Adrenal gland (tissue), 9 donors: ENCODE measurements at regions not wholly inside any gene's neighbourhood (a gene's known extent, or its start where the extent isn't known, plus 50 kb on each side); places are given as distances from the start of the nearest gene placed in this dataset.
"Not testable (repeated sequence)": the region's sequence is repeated elsewhere in the genome, so short reads cannot be mapped to it uniquely, and the experiment has no call there.

Source experiments
- DNase-seq, 7 donors: peaks; one replicate each; pipeline ENCODE4 v3.0.0-alpha.2; 2019 to 2020
- H3K27ac ChIP-seq, 5 donors: fragments of 200-600 bp; sonication (generic) in 4 of 5; 1 replicate in 3 of 5; 2 replicates in 2 of 5; pipeline versions ENCODE4 v1.5.1 to v1.8.0; 2016 to 2020; ENCODE audit warnings: mild to moderate bottlenecking in 1 of 5
- H3K27me3 ChIP-seq: fragments of 200-600 bp; 2 replicates; pipeline ENCODE4 v1.8.0; 2021
- H3K36me3 ChIP-seq, 2 donors: fragments of 200-600 bp; replicated peaks in 1 of 2; 1 replicate in 1 of 2; 2 replicates in 1 of 2; pipeline versions ENCODE4 v1.5.1 to v1.8.0; 2018 to 2022
- H3K4me1 ChIP-seq, 2 donors: fragments of 200-600 bp; replicated peaks in 1 of 2; 1 replicate in 1 of 2; 2 replicates in 1 of 2; pipeline versions ENCODE4 v1.5.1 to v1.8.0; 2018 to 2021
- H3K4me3 ChIP-seq, 4 donors: fragments of 200-600 bp; sonication (generic) in 3 of 4; one replicate each; pipeline ENCODE4 v1.5.1; 2016 to 2018
- H3K9me3 ChIP-seq, 3 donors: fragments of 200-600 bp; sonication (generic) in 1 of 3; replicated peaks in 1 of 3; 1 replicate in 2 of 3; 2 replicates in 1 of 3; pipeline versions ENCODE4 v1.5.1 to v1.8.0; 2016 to 2021
- CTCF ChIP-seq, 6 experiments: fragments of 450-650 bp in 4 of 6; fragments of 200-600 bp in 2 of 6; sonication (generic) in 1 of 6; IDR thresholded peaks; 1 replicate in 5 of 6; 2 replicates in 1 of 6; pipeline versions ENCODE4 v1.5.1 to v1.8.0; 2016 to 2021; ENCODE audit warnings: antibody characterized with exemption in 6 of 6, mild to moderate bottlenecking in 2 of 6, moderate library complexity in 1 of 6
- POLR2A ChIP-seq, 2 donors: fragments of 450-650 bp; IDR thresholded peaks; one replicate each; pipeline ENCODE4 v1.6.1; 2017; ENCODE audit warnings: antibody characterized with exemption in 2 of 2, mild to moderate bottlenecking in 2 of 2, moderate library complexity in 1 of 2
- WGBS, 4 donors: extraction: QIAGEN DNeasy Blood & Tissue Kit in 2 of 4; methylation state at CpG; one replicate each; pipeline versions ENCODE4 v1.1.5 to v1.1.7; 2013 to 2017; 5-methylcytosine and 5-hydroxymethylcytosine counted together
- intact Hi-C, 2 donors: fragments of 100-400 bp; cut with DNase I; formaldehyde crosslinking; loops; one replicate each; pipeline versions ENCODE4 v1.14.1 to v1.15.0; 2022 to 2023
- donor health status: healthy with polysubstance abuse.
- donor health status: Bipolar disorder and iron deficiency.
- donor health status: DM: yes; HTN: yes; CAD: no.
- donor health status: DM: no; HTN: no; CAD: no.
- donor health status: DM: no; HTN: no; CAD: no.

- no peaks in the 10 kb centered on the region for H3K9me3 ChIP-seq
- H3K4me3 ChIP-seq: no peak overlapping the region
- TF ChIP-seq CTCF (IDR thresholded peaks at IDR 0.05) (no peak), POLR2A (IDR thresholded peaks at IDR 0.05) (no peak)
- intact Hi-C loops: no loop called here
- no peak for DNase-seq
- H3K27ac ChIP-seq: no peak overlapping the region
- no peaks in the 10 kb centered on the region for H3K36me3 ChIP-seq
- no peaks in the 10 kb centered on the region for H3K27me3 ChIP-seq
- 47 to 61% (median 51%) methylated on average over 4 of the region's 4 CpGs for WGBS, 4 donors
- H3K4me1 ChIP-seq: no peaks in the 10 kb centered on the region
These were observed 265.2 kb upstream of the ZNF385D start for GRCh38 chr3:22016197-22016596.

- H3K4me3 ChIP-seq, H3K36me3 ChIP-seq, intact Hi-C loops, H3K27me3 ChIP-seq, DNase-seq, H3K4me1 ChIP-seq, H3K27ac ChIP-seq, H3K9me3 ChIP-seq: not testable (repeated sequence)
- 92 to 97% (median 94%) methylated on average over 5 of the region's 5 CpGs for WGBS, 4 donors
These were observed 273.6 kb upstream of the ZNF385D start for GRCh38 chr3:22024638-22025037.

GRCh38 chr3:22029480-22029879 is 278.5 kb upstream of the ZNF385D start:
- no peak for DNase-seq
- H3K9me3 ChIP-seq: no peaks in the 10 kb centered on the region
- 85 to 90% (median 87%) methylated on average over 4 of the region's 4 CpGs for WGBS, 4 donors
- TF ChIP-seq CTCF (IDR thresholded peaks at IDR 0.05) (no peak), POLR2A (IDR thresholded peaks at IDR 0.05) (no peak)
- no peak overlapping the region for H3K4me3 ChIP-seq
- H3K36me3 ChIP-seq: no peaks in the 10 kb centered on the region
- no peaks in the 10 kb centered on the region for H3K27me3 ChIP-seq
- no peak overlapping the region for H3K27ac ChIP-seq
- intact Hi-C loops: no loop called here
- H3K4me1 ChIP-seq: no peaks in the 10 kb centered on the region

GRCh38 chr3:22039161-22039560 is 288.2 kb upstream of the ZNF385D start:
- intact Hi-C loops: no loop called here
- DNase-seq: no peak

More at GRCh38 chr3:22039161-22039560, 288.2 kb upstream of the ZNF385D start:
- Histone ChIP-seq H3K4me1 (no peaks in the 10 kb centered on the region), H3K9me3 (no peaks in the 10 kb centered on the region), H3K27me3 (no peaks in the 10 kb centered on the region), H3K4me3 (no peak overlapping the region), H3K36me3 (no peaks in the 10 kb centered on the region), H3K27ac (no peak overlapping the region)
- TF ChIP-seq POLR2A (IDR thresholded peaks at IDR 0.05) (no peak), CTCF (IDR thresholded peaks at IDR 0.05) (no peak)
